Fibroblast of skin of abdomen (primary cell): ENCODE measurements at regions not wholly inside any gene's neighbourhood (a gene's known extent, or its start where the extent isn't known, plus 50 kb on each side); places are given as distances from the start of the nearest gene placed in this dataset.

Source experiments
- DNase-seq: peaks from one replicate; pipeline ENCODE4 v3.0.0-alpha.2; 2013

DNA sequence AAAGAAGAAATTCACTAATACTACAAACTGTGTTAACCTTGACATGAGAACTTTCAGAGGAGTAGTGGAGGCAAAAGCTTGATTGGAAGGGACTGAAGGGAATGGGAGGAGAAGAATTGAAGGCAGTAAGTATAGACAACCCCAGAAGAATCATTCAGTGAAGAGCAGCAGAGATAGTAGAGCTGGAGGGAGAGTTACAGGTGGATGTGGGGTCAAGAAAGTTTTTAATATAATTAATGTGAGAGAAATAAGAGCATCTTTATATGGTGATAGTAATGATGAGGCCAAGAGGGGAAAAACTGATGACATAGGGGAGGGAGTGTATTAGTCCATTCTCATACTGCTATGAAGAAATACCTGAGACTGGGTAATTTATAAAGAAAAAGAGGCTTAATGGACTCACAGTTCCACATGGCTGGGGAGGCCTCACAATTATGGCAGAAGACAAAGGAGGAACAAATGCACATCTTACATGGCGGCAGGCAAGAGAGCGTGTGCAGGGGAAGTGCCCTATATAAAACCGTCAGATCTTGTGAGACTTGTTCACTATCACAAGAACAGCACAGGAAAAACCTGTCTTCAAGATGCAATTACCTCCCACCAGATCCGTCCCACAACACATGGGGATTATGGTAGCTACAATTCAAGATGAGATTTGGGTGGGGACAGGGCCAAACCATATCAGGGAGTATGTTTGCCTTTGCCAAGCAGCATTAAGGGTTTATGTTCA lies 88.3 kb upstream of the PIK3CG start:
- DNase-seq, result no peak

- DNase-seq, result no peak
Measured at GRCh38 chr7:106777674-106778299, 87.3 kb upstream of the PIK3CG start.

GRCh38 chr7:106778656-106779250 lies 86.3 kb upstream of the PIK3CG start:
- peak; percentile 53 for DNase-seq

DNA sequence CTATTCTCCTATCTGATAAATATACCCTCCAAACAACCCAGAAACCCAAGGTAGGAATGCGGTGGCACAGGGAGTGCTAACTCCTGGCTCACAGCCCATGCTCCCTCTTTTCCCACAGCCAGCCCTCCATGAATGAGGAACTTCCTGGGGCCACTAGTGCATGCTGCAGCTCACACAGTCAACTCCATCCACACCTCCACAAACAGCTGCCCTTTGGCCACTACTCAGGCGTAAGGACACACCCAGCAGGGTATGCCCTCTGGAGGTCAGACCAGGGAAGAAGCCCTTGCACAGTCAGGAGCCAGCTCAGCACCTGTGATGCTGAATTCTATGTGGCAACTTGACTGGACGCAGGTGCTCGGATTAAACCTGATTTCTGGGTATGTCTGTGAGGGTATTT lies 85.2 kb upstream of the PIK3CG start:
- no peak for DNase-seq

- DNase-seq, result no peak
Measured at GRCh38 chr7:106781007-106781406, 84.1 kb upstream of the PIK3CG start.

GRCh38 chr7:106781828-106782544 lies 83.1 kb upstream of the PIK3CG start:
- no peak for DNase-seq

DNA sequence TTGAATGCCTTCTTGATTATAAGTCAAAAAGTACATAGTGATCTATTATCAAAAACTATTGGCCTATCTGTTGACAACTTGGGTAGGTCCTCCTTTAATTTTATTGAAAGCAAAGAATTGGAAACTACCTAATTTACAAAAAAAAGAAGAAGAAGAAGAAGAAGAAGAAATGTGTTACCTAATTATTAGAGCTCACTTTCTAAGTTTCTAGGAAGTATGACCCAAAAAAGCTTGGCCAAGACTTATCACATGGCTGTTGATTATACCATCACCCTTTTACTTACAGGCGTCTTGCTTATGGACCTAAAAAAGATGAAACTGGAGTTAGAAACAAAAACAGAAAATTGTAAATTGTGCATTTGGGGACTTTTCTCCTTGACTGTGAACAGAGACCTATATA lies 81.8 kb upstream of the PIK3CG start:
- no peak for DNase-seq

DNA sequence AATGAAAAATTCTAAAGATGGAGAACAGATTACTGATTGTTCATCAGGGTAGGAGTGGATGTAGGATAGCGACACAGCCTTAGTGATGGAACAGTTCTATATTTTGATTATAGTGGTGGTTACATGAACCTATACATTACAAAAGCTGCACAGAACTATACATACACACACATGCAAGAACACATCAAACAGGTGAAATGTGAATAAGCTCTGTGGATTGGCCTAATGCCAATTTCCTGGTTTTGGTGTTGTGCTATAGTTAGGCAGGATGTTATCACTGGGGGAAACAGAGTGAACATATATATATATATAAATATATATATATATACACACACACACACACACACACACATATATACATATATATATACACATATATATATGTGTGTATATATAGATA lies 76.4 kb upstream of the PIK3CG start:
- no peak for DNase-seq

- DNase-seq, result no peak
Measured at GRCh38 chr7:106791526-106791925, 73.6 kb upstream of the PIK3CG start.

DNA sequence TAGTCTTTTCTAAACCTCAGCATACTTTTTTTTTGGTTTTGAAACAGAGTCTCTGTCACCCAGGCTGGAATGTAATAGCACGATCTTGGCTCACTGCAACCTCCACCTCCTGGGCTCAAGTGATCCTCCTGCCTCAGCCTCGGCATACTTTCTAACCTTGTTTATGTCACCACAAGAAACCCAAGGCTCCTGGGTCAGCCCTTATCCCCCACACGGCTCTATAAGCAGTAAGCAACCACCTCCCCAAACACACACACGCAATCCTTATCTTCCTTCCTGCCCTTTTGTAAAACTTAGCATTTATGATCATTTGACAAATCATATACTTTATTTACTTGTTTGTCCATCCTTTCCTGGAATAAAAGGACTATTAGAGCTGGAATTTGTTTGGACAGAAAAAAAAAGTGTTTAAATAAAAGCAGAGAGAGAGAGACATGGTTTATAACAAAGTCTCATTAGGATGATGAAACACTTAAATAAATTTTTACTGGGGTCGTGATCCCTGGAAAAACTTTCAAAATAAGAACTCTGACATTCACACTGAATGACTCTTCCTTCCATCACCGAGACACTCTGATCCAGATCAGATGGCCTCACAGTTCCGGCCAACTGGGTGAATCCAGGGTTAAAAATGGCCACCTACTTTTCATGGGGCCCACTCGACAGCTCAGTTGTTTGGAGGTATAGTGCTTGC lies 72.7 kb upstream of the PIK3CG start:
- no peak for DNase-seq

- DNase-seq, result no peak
Measured at GRCh38 chr7:106793015-106793975, 71.8 kb upstream of the PIK3CG start.

GRCh38 chr7:106794276-106795083 lies 70.6 kb upstream of the PIK3CG start:
- DNase-seq, result no peak

- no peak for DNase-seq
Measured at GRCh38 chr7:106795084-106795876, 69.8 kb upstream of the PIK3CG start.

DNA sequence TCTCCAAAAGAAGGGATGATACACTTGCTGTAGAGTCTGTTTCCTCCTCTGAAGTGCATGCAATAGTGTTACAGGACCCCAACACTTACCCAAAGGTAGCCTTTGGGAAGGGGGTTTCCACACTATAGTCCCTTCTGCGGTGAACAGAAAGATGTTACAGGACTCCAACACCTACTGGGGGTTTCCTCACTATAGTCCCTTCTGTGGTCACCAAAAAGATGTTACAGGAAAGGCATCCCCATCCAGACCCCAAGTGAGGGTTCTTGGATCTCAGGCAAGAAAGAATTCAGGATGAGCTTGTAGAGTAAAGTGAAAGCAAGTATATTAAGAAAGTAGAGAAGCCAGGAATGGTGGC lies 69.2 kb upstream of the PIK3CG start:
- DNase-seq, result no peak

DNA sequence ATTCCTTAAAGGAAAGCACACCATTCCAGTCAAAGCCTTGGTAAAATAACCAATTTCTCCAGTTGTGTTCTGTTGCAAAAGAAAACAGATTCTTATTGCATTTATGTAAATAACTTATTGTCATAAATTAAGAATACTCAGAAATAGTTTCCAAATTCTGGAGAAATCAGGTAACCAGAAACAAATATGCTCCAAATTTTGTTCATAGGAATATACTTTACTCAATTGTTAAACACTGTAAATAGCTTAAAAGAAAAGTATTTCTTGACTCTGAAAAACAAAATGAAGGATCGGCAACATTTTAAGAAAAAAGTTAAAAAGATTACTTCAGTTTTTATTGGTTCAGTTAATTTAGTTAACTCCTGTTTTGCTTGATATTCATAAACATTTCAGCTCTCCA lies 67.1 kb upstream of the PIK3CG start:
- DNase-seq, result no peak

DNA sequence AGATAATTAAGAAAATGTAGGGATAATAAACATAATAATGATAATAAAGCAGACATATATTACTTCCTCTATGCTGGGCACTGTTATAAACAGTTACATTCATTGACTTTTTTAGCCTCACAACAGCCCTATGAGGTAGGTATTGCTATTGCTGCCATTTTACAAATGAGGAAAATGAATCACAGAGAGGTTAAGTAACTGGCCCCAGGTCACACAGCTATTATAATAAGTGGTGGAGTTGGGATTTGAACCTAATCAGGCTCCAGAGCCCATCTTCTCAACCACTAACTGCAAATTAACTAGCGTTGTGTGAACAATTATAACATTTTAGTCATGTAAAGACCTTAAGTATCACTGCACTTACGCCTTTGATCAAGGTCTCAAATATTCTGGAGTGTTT lies 62.5 kb upstream of the PIK3CG start:
- no peak for DNase-seq

- no peak for DNase-seq
Measured at GRCh38 chr7:106806556-106806955, 58.5 kb upstream of the PIK3CG start.

DNA sequence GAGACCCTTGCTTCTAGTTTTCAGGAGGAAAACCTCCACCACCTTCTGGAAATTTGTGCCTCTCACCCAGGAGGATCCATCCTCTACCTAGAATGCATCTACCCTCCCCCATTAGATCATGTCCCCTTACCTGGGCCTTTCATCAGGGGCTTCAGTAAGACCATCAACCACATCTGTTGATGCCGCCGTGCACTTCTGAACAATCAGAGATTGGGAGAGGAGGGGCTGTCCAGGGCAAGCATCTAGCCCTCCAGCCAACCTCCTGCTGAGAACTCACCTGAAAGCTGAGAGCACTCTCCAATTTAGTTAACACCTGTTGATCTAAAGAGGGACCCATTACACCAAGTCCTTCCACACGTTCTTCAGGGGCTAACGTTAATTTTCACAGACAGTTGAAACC lies 57.6 kb upstream of the PIK3CG start:
- no peak for DNase-seq

- DNase-seq, result no peak
Measured at GRCh38 chr7:106808967-106809635, 56.0 kb upstream of the PIK3CG start.
